Kidney (tissue), 13 donors: ENCODE measurements at regions not wholly inside any gene's neighbourhood (a gene's known extent, or its start where the extent isn't known, plus 50 kb on each side); places are given as distances from the start of the nearest gene placed in this dataset.
A peak's percentile ranks its signal among the peaks of the same experiment; 100 is the strongest.

Source experiments
- DNase-seq, 5 donors: peaks; one replicate each; pipeline ENCODE4 v3.0.0-alpha.2; 2013 to 2020
- FAIRE-seq: peaks from 2 replicates; lab custom pipeline; 2012; peaks lifted over from hg19 to GRCh38; lab: Jason Lieb, UNC
- H3K27ac ChIP-seq, 2 donors: one replicate each; pipeline ENCODE4 v1.7.0; 2013; ENCODE audit warnings: low read depth in 2 of 2, low read length in 2 of 2, inconsistent platforms in 1 of 2
- H3K27me3 ChIP-seq: one replicate; pipeline ENCODE4 v1.7.1; 2013; ENCODE audit warnings: low read length, inconsistent platforms; ENCODE audit not compliant: control insufficient read depth, insufficient read depth
- H3K36me3 ChIP-seq, 3 donors: one replicate each; pipeline versions ENCODE4 v1.7.0 to v1.7.1; 2013; ENCODE audit warnings: low read length in 3 of 3, control low read depth in 1 of 3, inconsistent platforms in 1 of 3; ENCODE audit not compliant: insufficient read depth in 3 of 3, control insufficient read depth in 2 of 3
- H3K4me1 ChIP-seq, 3 donors: one replicate each; pipeline versions ENCODE4 v1.7.0 to v1.7.1; 2013; ENCODE audit warnings: low read length in 3 of 3, inconsistent platforms in 1 of 3, low read depth in 1 of 3; ENCODE audit not compliant: control insufficient read depth in 2 of 3, insufficient read depth in 2 of 3
- H3K4me3 ChIP-seq, 3 donors: one replicate each; pipeline versions ENCODE4 v1.7.0 to v1.8.1; 2013; ENCODE audit warnings: low read length in 3 of 3, control low read depth in 1 of 3, inconsistent platforms in 1 of 3
- H3K9ac ChIP-seq, 3 donors: one replicate each; pipeline versions ENCODE4 v1.7.0 to v1.7.1; 2013; ENCODE audit warnings: low read length in 3 of 3, control low read depth in 1 of 3, inconsistent platforms in 1 of 3
- H3K9me3 ChIP-seq, 3 donors: one replicate each; pipeline versions ENCODE4 v1.7.0 to v1.7.1; 2013; ENCODE audit warnings: low read length in 3 of 3, control low read depth in 1 of 3, inconsistent platforms in 1 of 3; ENCODE audit not compliant: control insufficient read depth in 2 of 3, insufficient read depth in 1 of 3
- CTCF ChIP-seq: IDR thresholded peaks from 3 replicates; pipeline ENCODE4 v1.5.1; 2012; ENCODE audit warnings: mild to moderate bottlenecking, moderate library complexity, borderline replicate concordance; ENCODE audit not compliant: insufficient read depth; ENCODE audit errors: extremely low read depth
- intact Hi-C: fragments of 100-400 bp; cut with DNase I; formaldehyde crosslinking; loops from one replicate; pipeline ENCODE4 v1.11.1; 2022
- donor health status: control.
- donor health status: control.
- donor health status: control.
- donor health status: control.
- donor health status: control.
- donor health status: DM: yes; HTN: yes; CAD: no.
- donor health status: Normal renal cell carcinoma (clear cell type).

GRCh38 chr14:61130512-61131260, 149.6 kb downstream of the SLC38A6 start:
- no peak for TF ChIP-seq CTCF
- FAIRE-seq: no peak
- Histone ChIP-seq H3K9ac (no peak overlapping the region), H3K4me3 (no peak overlapping the region), H3K9me3 (no peaks in the 10 kb centered on the region), H3K36me3 (no peaks in the 10 kb centered on the region), H3K27me3 (no peaks in the 10 kb centered on the region), H3K4me1 (peaks cover 0 to 3% (median 0%) of the 10 kb centered on the region in 3 donors), H3K27ac (no peak overlapping the region)
- intact Hi-C loops: no loop called here
- DNase-seq: peak in 4 of 5 donors; percentile 91 to 95 (median 93)

GRCh38 chr14:61129168-61129745, 148.2 kb downstream of the SLC38A6 start:
- H3K27ac ChIP-seq: no peak overlapping the region
- H3K4me3 ChIP-seq: no peak overlapping the region
- no peaks in the 10 kb centered on the region for H3K36me3 ChIP-seq
- DNase-seq (no peak), FAIRE-seq (no peak)
- no peak for TF ChIP-seq CTCF
- H3K9ac ChIP-seq: no peak overlapping the region
- peaks cover 0 to 3% (median 0%) of the 10 kb centered on the region in 3 donors for H3K4me1 ChIP-seq
- H3K27me3 ChIP-seq: no peaks in the 10 kb centered on the region
- intact Hi-C loops: no loop called here
- H3K9me3 ChIP-seq: no peaks in the 10 kb centered on the region

- no peak for TF ChIP-seq CTCF
- no peak overlapping the region for H3K9ac ChIP-seq
- intact Hi-C loops: no loop called here
- H3K36me3 ChIP-seq: no peaks in the 10 kb centered on the region
- no peak overlapping the region for H3K4me3 ChIP-seq
- no peak for DNase-seq
- no peaks in the 10 kb centered on the region for H3K9me3 ChIP-seq
- H3K27ac ChIP-seq: no peak overlapping the region
- no peak for FAIRE-seq
- no peaks in the 10 kb centered on the region for H3K27me3 ChIP-seq
- H3K4me1 ChIP-seq: peaks cover 0 to 3% (median 0%) of the 10 kb centered on the region in 3 donors
Measured at GRCh38 chr14:61128382-61129167, 147.5 kb downstream of the SLC38A6 start.
